ENCODE measurements at regions not wholly inside any gene's neighbourhood (a gene's known extent, or its start where the extent isn't known, plus 50 kb on each side); places are given as distances from the start of the nearest gene placed in this dataset.

- DNase-seq (ENCODE audit: low spot score) = no peak
These were observed 2233.9 kb upstream of the TENM3 start for GRCh38 chr4:180009316-180009715.

- DNase-seq (ENCODE audit: low spot score) = peak; percentile 20
These were observed 2214.5 kb upstream of the TENM3 start for GRCh38 chr4:180028682-180029081.

GRCh38 chr4:180031330-180031729 is 2211.9 kb upstream of the TENM3 start:
- DNase-seq (ENCODE audit: low spot score) = no peak

GRCh38 chr4:180041576-180041975 is 2201.6 kb upstream of the TENM3 start:
- DNase-seq (ENCODE audit: low spot score) = no peak

- DNase-seq (ENCODE audit: low spot score) = no peak
These were observed 2190.6 kb upstream of the TENM3 start for GRCh38 chr4:180052629-180053028.

GRCh38 chr4:180054291-180054690 is 2188.9 kb upstream of the TENM3 start:
- no peak for DNase-seq (ENCODE audit: low spot score)

GRCh38 chr4:180057299-180057721 is 2185.9 kb upstream of the TENM3 start:
- DNase-seq (ENCODE audit: low spot score) = peak; percentile 66

GRCh38 chr4:180057891-180058671 is 2185.1 kb upstream of the TENM3 start:
- peak; percentile 24 for DNase-seq (ENCODE audit: low spot score)

GRCh38 chr4:180058691-180059215 is 2184.4 kb upstream of the TENM3 start:
- peak; percentile 71 for DNase-seq (ENCODE audit: low spot score)

- DNase-seq (ENCODE audit: low spot score) = peak; percentile 40
These were observed 2183.9 kb upstream of the TENM3 start for GRCh38 chr4:180059216-180059881.

GRCh38 chr4:180060159-180060889 is 2182.9 kb upstream of the TENM3 start:
- peak; percentile 28 for DNase-seq (ENCODE audit: low spot score)

GRCh38 chr4:180081072-180081471 is 2162.1 kb upstream of the TENM3 start:
- DNase-seq (ENCODE audit: low spot score) = no peak

- DNase-seq (ENCODE audit: low spot score) = no peak
These were observed 2158.6 kb upstream of the TENM3 start for GRCh38 chr4:180084561-180084960.

GRCh38 chr4:180086480-180087190 is 2156.6 kb upstream of the TENM3 start:
- DNase-seq (ENCODE audit: low spot score) = no peak

GRCh38 chr4:180098586-180098985 is 2144.6 kb upstream of the TENM3 start:
- DNase-seq (ENCODE audit: low spot score) = no peak

GRCh38 chr4:180099957-180100356 is 2143.2 kb upstream of the TENM3 start:
- no peak for DNase-seq (ENCODE audit: low spot score)

- no peak for DNase-seq (ENCODE audit: low spot score)
These were observed 2142.5 kb upstream of the TENM3 start for GRCh38 chr4:180100433-180101344.

GRCh38 chr4:180101348-180102083 is 2141.7 kb upstream of the TENM3 start:
- no peak for DNase-seq (ENCODE audit: low spot score)

- no peak for DNase-seq (ENCODE audit: low spot score)
These were observed 2139.4 kb upstream of the TENM3 start for GRCh38 chr4:180103794-180104193.

- no peak for DNase-seq (ENCODE audit: low spot score)
These were observed 2137.8 kb upstream of the TENM3 start for GRCh38 chr4:180105362-180105761.
